ENCODE measurements at regions not wholly inside any gene's neighbourhood (a gene's known extent, or its start where the extent isn't known, plus 50 kb on each side); places are given as distances from the start of the nearest gene placed in this dataset.

- WGBS, 2 donors: 85 to 93% methylated on average over 5 of the region's 5 CpGs
- H3K9me3 ChIP-seq (ENCODE audit: control insufficient read depth in 2 of 2, insufficient read depth in 1 of 2, low read depth in 1 of 2, low read length in 1 of 2): no peaks in the 10 kb centered on the region
- H3K36me3 ChIP-seq (ENCODE audit: control insufficient read depth in 2 of 2, insufficient read depth in 2 of 2, low read length in 1 of 2): no peaks in the 10 kb centered on the region
- no peak overlapping the region for H3K4me3 ChIP-seq (ENCODE audit: low read depth in 1 of 2, low read length in 2 of 2)
- H3K27me3 ChIP-seq (ENCODE audit: control insufficient read depth in 1 of 2, insufficient read depth in 2 of 2, low read length in 2 of 2): no peaks in the 10 kb centered on the region
- peaks cover 0 to under 1% of the 10 kb centered on the region in 2 donors for H3K4me1 ChIP-seq (ENCODE audit: control insufficient read depth in 2 of 2, insufficient read depth in 2 of 2, low read length in 1 of 2)
- H3K27ac ChIP-seq (ENCODE audit: low read depth in 2 of 2, low read length in 1 of 2): no peak overlapping the region
Measured at GRCh38 chr14:66072190-66073084, 413.7 kb upstream of the CCDC196 start.

DNA sequence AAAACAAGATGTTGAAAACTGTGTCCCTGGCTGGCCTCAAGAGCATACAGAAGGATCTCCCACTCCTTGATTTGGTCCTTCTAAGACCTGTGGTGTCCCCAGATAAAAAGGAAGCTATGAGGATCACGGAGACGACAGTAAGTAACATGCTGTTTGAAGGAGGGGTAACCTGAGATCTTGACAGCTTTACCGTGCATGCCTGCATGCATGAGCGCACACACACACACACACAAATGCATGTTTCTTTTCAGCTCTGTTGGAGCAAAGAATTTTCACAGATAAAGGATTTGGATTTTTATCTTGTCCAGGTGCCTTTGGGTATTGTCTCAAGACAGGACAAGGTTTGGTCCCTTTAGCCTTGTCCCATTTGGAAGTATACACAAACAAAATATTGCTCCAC lies 411.6 kb upstream of the CCDC196 start:
- 59 to 82% methylated on average over 4 of the region's 4 CpGs for WGBS, 2 donors
- no peak overlapping the region for H3K27ac ChIP-seq (ENCODE audit: low read depth in 2 of 2, low read length in 1 of 2)
- no peaks in the 10 kb centered on the region for H3K9me3 ChIP-seq (ENCODE audit: control insufficient read depth in 2 of 2, insufficient read depth in 1 of 2, low read depth in 1 of 2, low read length in 1 of 2)
- peaks cover 0 to 4% of the 10 kb centered on the region in 2 donors for H3K4me1 ChIP-seq (ENCODE audit: control insufficient read depth in 2 of 2, insufficient read depth in 2 of 2, low read length in 1 of 2)
- H3K27me3 ChIP-seq (ENCODE audit: control insufficient read depth in 1 of 2, insufficient read depth in 2 of 2, low read length in 2 of 2): no peaks in the 10 kb centered on the region
- no peaks in the 10 kb centered on the region for H3K36me3 ChIP-seq (ENCODE audit: control insufficient read depth in 2 of 2, insufficient read depth in 2 of 2, low read length in 1 of 2)
- no peak overlapping the region for H3K4me3 ChIP-seq (ENCODE audit: low read depth in 1 of 2, low read length in 2 of 2)

DNA sequence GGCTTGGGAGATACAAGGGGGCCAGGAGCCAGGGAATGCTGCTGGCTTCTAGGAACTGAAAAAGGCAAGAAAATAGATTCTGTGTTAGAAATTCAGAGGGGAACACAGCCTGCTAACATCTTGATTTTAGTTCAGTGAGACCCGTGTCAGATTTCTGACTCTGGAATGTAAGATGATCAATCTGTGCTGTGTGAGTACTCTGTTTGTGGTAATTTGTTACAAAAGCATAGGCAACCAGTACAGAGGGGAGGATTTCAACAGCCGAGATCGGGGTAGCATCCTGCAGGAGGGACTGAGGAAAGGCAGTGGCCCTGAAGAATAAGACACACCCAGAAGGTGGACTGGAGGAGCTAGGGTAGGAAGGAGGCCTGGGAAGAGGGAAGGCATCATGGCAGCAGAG lies 410.0 kb upstream of the CCDC196 start:
- Histone ChIP-seq H3K36me3 (ENCODE audit: control insufficient read depth in 2 of 2, insufficient read depth in 2 of 2, low read length in 1 of 2) (no peaks in the 10 kb centered on the region), H3K27me3 (ENCODE audit: control insufficient read depth in 1 of 2, insufficient read depth in 2 of 2, low read length in 2 of 2) (no peaks in the 10 kb centered on the region), H3K9me3 (ENCODE audit: control insufficient read depth in 2 of 2, insufficient read depth in 1 of 2, low read depth in 1 of 2, low read length in 1 of 2) (no peaks in the 10 kb centered on the region), H3K4me1 (ENCODE audit: control insufficient read depth in 2 of 2, insufficient read depth in 2 of 2, low read length in 1 of 2) (peaks cover 0 to 4% of the 10 kb centered on the region in 2 donors), H3K27ac (ENCODE audit: low read depth in 2 of 2, low read length in 1 of 2) (no peak overlapping the region), H3K4me3 (ENCODE audit: low read depth in 1 of 2, low read length in 2 of 2) (no peak overlapping the region)
- 71 to 73% methylated on average over 3 of the region's 3 CpGs for WGBS, 2 donors

DNA sequence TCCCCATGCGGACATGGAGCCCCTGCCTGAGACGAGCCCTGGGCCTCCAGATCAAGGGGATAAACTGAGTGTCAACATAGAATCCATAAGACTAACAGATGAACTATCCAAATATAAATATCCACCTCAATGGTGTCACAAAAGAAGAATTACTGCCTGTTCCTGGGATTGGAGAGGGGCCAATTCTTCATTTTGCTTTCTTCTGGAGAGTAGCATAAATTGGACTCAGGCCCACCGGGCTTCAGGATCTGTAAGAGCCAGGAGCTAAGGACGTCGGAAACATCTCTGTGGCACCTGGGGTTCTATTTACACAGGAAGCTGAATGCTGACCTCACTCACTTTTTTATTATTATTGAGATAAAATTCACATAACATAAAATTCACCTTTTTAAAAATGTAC lies 408.2 kb upstream of the CCDC196 start:
- peaks cover 0 to 4% of the 10 kb centered on the region in 2 donors for H3K4me1 ChIP-seq (ENCODE audit: control insufficient read depth in 2 of 2, insufficient read depth in 2 of 2, low read length in 1 of 2)
- H3K27me3 ChIP-seq (ENCODE audit: control insufficient read depth in 1 of 2, insufficient read depth in 2 of 2, low read length in 2 of 2): no peaks in the 10 kb centered on the region
- no peak overlapping the region for H3K4me3 ChIP-seq (ENCODE audit: low read depth in 1 of 2, low read length in 2 of 2)
- no peak overlapping the region for H3K27ac ChIP-seq (ENCODE audit: low read depth in 2 of 2, low read length in 1 of 2)
- H3K9me3 ChIP-seq (ENCODE audit: control insufficient read depth in 2 of 2, insufficient read depth in 1 of 2, low read depth in 1 of 2, low read length in 1 of 2): no peaks in the 10 kb centered on the region
- 35 to 49% methylated on average over 5 of the region's 5 CpGs for WGBS, 2 donors
- H3K36me3 ChIP-seq (ENCODE audit: control insufficient read depth in 2 of 2, insufficient read depth in 2 of 2, low read length in 1 of 2): no peaks in the 10 kb centered on the region

- Histone ChIP-seq H3K4me1 (ENCODE audit: control insufficient read depth in 2 of 2, insufficient read depth in 2 of 2, low read length in 1 of 2) (peaks cover 0 to 4% of the 10 kb centered on the region in 2 donors), H3K27ac (ENCODE audit: low read depth in 2 of 2, low read length in 1 of 2) (no peak overlapping the region), H3K36me3 (ENCODE audit: control insufficient read depth in 2 of 2, insufficient read depth in 2 of 2, low read length in 1 of 2) (no peaks in the 10 kb centered on the region), H3K4me3 (ENCODE audit: low read depth in 1 of 2, low read length in 2 of 2) (no peak overlapping the region), H3K27me3 (ENCODE audit: control insufficient read depth in 1 of 2, insufficient read depth in 2 of 2, low read length in 2 of 2) (no peaks in the 10 kb centered on the region), H3K9me3 (ENCODE audit: control insufficient read depth in 2 of 2, insufficient read depth in 1 of 2, low read depth in 1 of 2, low read length in 1 of 2) (no peaks in the 10 kb centered on the region)
- 54 to 61% methylated on average over 6 of the region's 6 CpGs for WGBS, 2 donors
Measured at GRCh38 chr14:66081594-66082376, 404.4 kb upstream of the CCDC196 start.

- WGBS, 2 donors: 79 to 83% methylated on average over 4 of the region's 4 CpGs
- Histone ChIP-seq H3K27me3 (ENCODE audit: control insufficient read depth in 1 of 2, insufficient read depth in 2 of 2, low read length in 2 of 2) (no peaks in the 10 kb centered on the region), H3K4me1 (ENCODE audit: control insufficient read depth in 2 of 2, insufficient read depth in 2 of 2, low read length in 1 of 2) (no peaks in the 10 kb centered on the region), H3K36me3 (ENCODE audit: control insufficient read depth in 2 of 2, insufficient read depth in 2 of 2, low read length in 1 of 2) (no peaks in the 10 kb centered on the region), H3K4me3 (ENCODE audit: low read depth in 1 of 2, low read length in 2 of 2) (no peak overlapping the region), H3K27ac (ENCODE audit: low read depth in 2 of 2, low read length in 1 of 2) (no peak overlapping the region), H3K9me3 (ENCODE audit: control insufficient read depth in 2 of 2, insufficient read depth in 1 of 2, low read depth in 1 of 2, low read length in 1 of 2) (no peaks in the 10 kb centered on the region)
Measured at GRCh38 chr14:66085224-66085623, 400.9 kb upstream of the CCDC196 start.

DNA sequence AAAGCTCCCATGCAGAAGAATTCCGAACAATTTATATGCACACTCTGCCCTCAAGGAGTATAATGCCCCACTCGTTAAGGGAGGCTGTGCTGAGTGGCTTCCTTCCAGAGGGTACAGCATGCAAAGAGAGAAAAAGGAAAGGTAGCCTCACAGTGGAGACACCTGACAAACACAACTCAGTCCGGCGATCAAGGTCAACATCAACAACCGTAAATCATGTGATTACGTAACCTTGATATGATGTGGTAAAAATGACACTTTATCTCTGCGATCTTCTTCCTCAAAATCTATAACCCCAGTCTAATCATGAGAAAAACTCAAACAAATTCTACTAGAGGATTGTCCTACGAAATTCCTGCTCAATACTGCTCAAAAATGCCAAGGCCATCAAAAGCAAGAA lies 400.5 kb upstream of the CCDC196 start:
- Histone ChIP-seq H3K4me1 (ENCODE audit: control insufficient read depth in 2 of 2, insufficient read depth in 2 of 2, low read length in 1 of 2) (no peaks in the 10 kb centered on the region), H3K27me3 (ENCODE audit: control insufficient read depth in 1 of 2, insufficient read depth in 2 of 2, low read length in 2 of 2) (no peaks in the 10 kb centered on the region), H3K27ac (ENCODE audit: low read depth in 2 of 2, low read length in 1 of 2) (no peak overlapping the region), H3K9me3 (ENCODE audit: control insufficient read depth in 2 of 2, insufficient read depth in 1 of 2, low read depth in 1 of 2, low read length in 1 of 2) (no peaks in the 10 kb centered on the region), H3K36me3 (ENCODE audit: control insufficient read depth in 2 of 2, insufficient read depth in 2 of 2, low read length in 1 of 2) (no peaks in the 10 kb centered on the region), H3K4me3 (ENCODE audit: low read depth in 1 of 2, low read length in 2 of 2) (no peak overlapping the region)
- WGBS, 2 donors: 77 to 88% methylated on average over 8 of the region's 8 CpGs

DNA sequence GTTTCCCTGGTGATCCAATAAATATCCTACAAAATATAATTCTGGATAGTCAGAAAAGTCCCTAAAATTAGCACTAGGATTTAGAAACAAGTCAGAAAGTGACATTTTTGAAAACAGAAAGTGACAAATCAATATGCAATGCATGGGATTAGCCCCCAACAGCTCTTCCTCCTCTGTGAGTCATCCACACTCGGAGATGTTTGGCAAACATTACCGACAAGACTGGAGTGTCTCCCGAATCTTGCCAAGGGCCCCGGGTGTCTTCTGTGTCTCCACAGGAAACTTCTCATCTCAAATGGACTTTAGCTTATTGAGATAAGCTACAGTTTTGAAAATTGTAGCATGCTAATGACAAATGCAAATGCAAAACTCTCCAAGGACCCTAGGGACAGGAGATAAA lies 398.9 kb upstream of the CCDC196 start:
- Histone ChIP-seq H3K27me3 (ENCODE audit: control insufficient read depth in 1 of 2, insufficient read depth in 2 of 2, low read length in 2 of 2) (no peaks in the 10 kb centered on the region), H3K27ac (ENCODE audit: low read depth in 2 of 2, low read length in 1 of 2) (no peak overlapping the region), H3K9me3 (ENCODE audit: control insufficient read depth in 2 of 2, insufficient read depth in 1 of 2, low read depth in 1 of 2, low read length in 1 of 2) (no peaks in the 10 kb centered on the region), H3K4me1 (ENCODE audit: control insufficient read depth in 2 of 2, insufficient read depth in 2 of 2, low read length in 1 of 2) (no peaks in the 10 kb centered on the region), H3K4me3 (ENCODE audit: low read depth in 1 of 2, low read length in 2 of 2) (no peak overlapping the region), H3K36me3 (ENCODE audit: control insufficient read depth in 2 of 2, insufficient read depth in 2 of 2, low read length in 1 of 2) (no peaks in the 10 kb centered on the region)
- WGBS, 2 donors: 23 to 44% methylated on average over 4 of the region's 4 CpGs

- H3K4me1 ChIP-seq (ENCODE audit: control insufficient read depth in 2 of 2, insufficient read depth in 2 of 2, low read length in 1 of 2): no peaks in the 10 kb centered on the region
- 73 to 79% methylated on average over 3 of the region's 3 CpGs for WGBS, 2 donors
- no peak overlapping the region for H3K4me3 ChIP-seq (ENCODE audit: low read depth in 1 of 2, low read length in 2 of 2)
- no peak overlapping the region for H3K27ac ChIP-seq (ENCODE audit: low read depth in 2 of 2, low read length in 1 of 2)
- H3K27me3 ChIP-seq (ENCODE audit: control insufficient read depth in 1 of 2, insufficient read depth in 2 of 2, low read length in 2 of 2): no peaks in the 10 kb centered on the region
- H3K36me3 ChIP-seq (ENCODE audit: control insufficient read depth in 2 of 2, insufficient read depth in 2 of 2, low read length in 1 of 2): no peaks in the 10 kb centered on the region
- peaks cover 0 to 3% of the 10 kb centered on the region in 2 donors for H3K9me3 ChIP-seq (ENCODE audit: control insufficient read depth in 2 of 2, insufficient read depth in 1 of 2, low read depth in 1 of 2, low read length in 1 of 2)
Measured at GRCh38 chr14:66088656-66089055, 397.5 kb upstream of the CCDC196 start.

Measured in esophagus (tissue), 2 donors.